Left lung (tissue), 4 donors: ENCODE measurements at regions not wholly inside any gene's neighbourhood (a gene's known extent, or its start where the extent isn't known, plus 50 kb on each side); places are given as distances from the start of the nearest gene placed in this dataset.

Experiments used
- ATAC-seq: fragments of 200-7000 bp; cut with Tn5 transposase; one replicate; pipeline ENCODE4 v1.9.1; 2020; ENCODE audit warnings: moderate library complexity
- DNase-seq, 4 donors: peaks; one replicate each; pipeline ENCODE4 v3.0.0-alpha.2; 2013 to 2020
- H3K27ac ChIP-seq, 2 donors: fragments of 200-600 bp; sonication (generic) in 1 of 2; one replicate each; pipeline versions ENCODE4 v1.5.0 to v1.8.0; 2020 to 2021
- H3K27me3 ChIP-seq, 2 donors: fragments of 200-600 bp; sonication (generic) in 1 of 2; one replicate each; pipeline versions ENCODE4 v1.5.0 to v1.8.0; 2020 to 2021
- H3K36me3 ChIP-seq, 2 donors: fragments of 200-600 bp; sonication (generic) in 1 of 2; one replicate each; pipeline versions ENCODE4 v1.5.0 to v1.8.0; 2020 to 2021
- H3K4me1 ChIP-seq, 2 donors: fragments of 200-600 bp; one replicate each; pipeline ENCODE4 v1.8.0; 2021
- H3K4me3 ChIP-seq, 2 donors: fragments of 200-600 bp; sonication (generic) in 1 of 2; one replicate each; pipeline versions ENCODE4 v1.5.0 to v1.8.0; 2020 to 2021; ENCODE audit warnings: mild to moderate bottlenecking in 1 of 2
- H3K9me3 ChIP-seq, 2 donors: fragments of 200-600 bp; sonication (generic) in 1 of 2; one replicate each; pipeline versions ENCODE4 v1.5.0 to v1.8.0; 2020 to 2021
- CTCF ChIP-seq, 2 donors: fragments of 200-600 bp; sonication (generic) in 1 of 2; IDR thresholded peaks; one replicate each; pipeline versions ENCODE4 v1.5.0 to v1.8.0; 2021; ENCODE audit warnings: antibody characterized with exemption in 2 of 2
- intact Hi-C, 2 donors: fragments of 100-400 bp; cut with DNase I; formaldehyde crosslinking; loops; one replicate each; pipeline versions ENCODE4 v1.11.2 to v1.14.2; 2022
- donor health status: DM: no; HTN: yes; CAD: no.
- donor health status: DM: no; HTN: no; CAD: no.

DNA sequence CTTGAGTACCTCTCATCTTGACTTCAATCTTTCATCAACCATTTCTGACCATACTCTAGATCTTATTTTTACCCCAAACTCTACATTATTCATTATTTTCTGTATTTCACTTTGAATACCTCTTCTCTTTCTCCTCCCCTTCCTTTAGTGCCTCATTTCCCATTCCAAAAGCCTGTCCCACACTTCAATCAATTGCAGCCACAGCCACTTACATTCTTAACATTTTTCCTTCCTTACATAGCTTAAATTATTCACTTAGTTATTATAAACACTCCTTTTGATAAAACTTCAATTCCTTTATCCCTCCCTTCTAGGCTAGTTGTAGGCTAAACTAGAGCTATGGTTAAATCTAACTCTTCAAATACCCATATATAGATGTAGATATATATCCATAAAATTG, 344.0 kb downstream of the PRR16 start:
- no peak for DNase-seq
- Histone ChIP-seq H3K4me3 (no peak overlapping the region), H3K36me3 (no peaks in the 10 kb centered on the region), H3K27me3 (no peaks in the 10 kb centered on the region), H3K4me1 (no peaks in the 10 kb centered on the region), H3K27ac (no peak overlapping the region), H3K9me3 (no peaks in the 10 kb centered on the region)
- no peak for TF ChIP-seq CTCF (IDR thresholded peaks at IDR 0.05)
- peak; percentile 62 for ATAC-seq
- intact Hi-C loops, result no loop called here

GRCh38 chr5:120808606-120809005, 344.5 kb downstream of the PRR16 start:
- TF ChIP-seq CTCF (IDR thresholded peaks at IDR 0.05), result no peak
- DNase-seq, result no peak
- Histone ChIP-seq H3K4me3 (no peak overlapping the region), H3K4me1 (no peaks in the 10 kb centered on the region), H3K27ac (no peak overlapping the region), H3K36me3 (no peaks in the 10 kb centered on the region), H3K9me3 (no peaks in the 10 kb centered on the region), H3K27me3 (no peaks in the 10 kb centered on the region)
- intact Hi-C loops, result no loop called here
- no peak for ATAC-seq

DNA sequence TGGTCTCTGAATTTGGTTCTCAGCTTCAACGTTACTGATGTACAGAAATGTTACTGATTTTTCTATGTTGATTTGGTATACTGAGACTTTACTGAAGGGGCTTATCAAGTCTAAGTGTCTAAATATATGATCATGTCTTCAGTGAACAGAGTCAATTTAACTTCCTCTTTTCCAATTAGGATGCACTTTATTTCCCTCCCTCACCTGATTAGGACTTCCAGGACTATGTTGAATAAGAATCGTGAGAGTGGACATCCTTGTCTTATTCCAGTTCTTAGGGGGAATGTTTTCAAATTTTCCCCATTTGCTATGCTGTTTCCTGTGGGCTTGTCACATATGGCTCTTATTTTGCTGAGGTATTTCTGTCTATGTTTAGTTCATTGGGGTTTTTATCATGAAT, 349.5 kb downstream of the PRR16 start:
- DNase-seq (no peak), ATAC-seq (no peak)
- no peak for TF ChIP-seq CTCF (IDR thresholded peaks at IDR 0.05)
- no peaks in the 10 kb centered on the region for H3K27me3 ChIP-seq
- no peaks in the 10 kb centered on the region for H3K4me1 ChIP-seq
- no peaks in the 10 kb centered on the region for H3K9me3 ChIP-seq
- no peak overlapping the region for H3K4me3 ChIP-seq
- H3K27ac ChIP-seq, result no peak overlapping the region
- intact Hi-C loops, result no loop called here
- H3K36me3 ChIP-seq, result no peaks in the 10 kb centered on the region

DNA sequence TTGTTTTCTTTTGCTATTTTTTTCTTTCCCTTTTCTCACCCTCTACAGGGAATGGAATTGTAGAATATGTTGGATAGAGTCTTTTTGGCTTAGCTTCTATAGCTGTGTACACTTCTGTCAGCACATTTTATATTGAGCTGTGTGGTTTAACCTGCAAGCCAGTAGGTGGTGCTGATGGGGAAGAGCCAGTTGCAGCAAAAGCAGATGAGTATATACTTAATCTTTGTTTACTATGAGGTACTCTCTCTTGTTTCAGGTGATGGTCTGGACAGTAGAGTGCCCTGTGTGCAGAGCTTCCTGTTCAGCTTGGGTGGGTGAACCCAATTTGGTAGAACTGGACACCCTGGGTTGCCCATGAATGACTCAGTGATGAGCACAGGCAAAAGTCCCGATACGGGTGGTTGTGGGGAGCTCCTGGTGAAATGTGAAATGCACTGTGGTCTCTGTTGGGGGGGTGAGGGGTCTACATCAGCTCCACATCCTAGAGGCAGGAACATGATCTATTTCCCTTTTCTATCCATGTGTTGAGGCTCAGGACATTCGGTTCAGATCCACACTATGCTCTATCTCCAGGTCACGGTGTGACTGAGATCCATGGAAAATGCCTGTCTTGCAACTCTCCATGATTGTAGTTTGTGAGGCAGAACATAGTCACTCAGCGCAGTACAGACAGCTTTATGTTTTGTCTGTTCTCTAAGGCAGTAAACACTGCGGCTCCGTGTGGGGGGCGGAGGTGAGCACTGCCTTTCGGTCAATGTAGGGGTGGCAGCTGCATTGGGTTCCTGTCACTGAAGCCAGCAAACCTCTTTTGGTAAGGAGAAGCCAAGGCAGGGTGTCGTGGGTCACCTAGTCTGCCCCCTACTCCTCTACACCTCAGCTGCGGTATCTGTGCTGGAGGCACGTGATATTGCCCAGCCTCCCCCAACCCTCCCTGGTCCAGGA, 353.2 kb downstream of the PRR16 start:
- no peaks in the 10 kb centered on the region for H3K27me3 ChIP-seq
- ATAC-seq, result peak; percentile 78
- H3K27ac ChIP-seq, result no peak overlapping the region
- H3K4me3 ChIP-seq, result no peak overlapping the region
- no peaks in the 10 kb centered on the region for H3K4me1 ChIP-seq
- intact Hi-C loops, result no loop called here
- peak in 1 of 4 donors; percentile 43 for DNase-seq
- H3K9me3 ChIP-seq, result no peaks in the 10 kb centered on the region
- H3K36me3 ChIP-seq, result no peaks in the 10 kb centered on the region
- TF ChIP-seq CTCF (IDR thresholded peaks at IDR 0.05), result peak; percentile 8 to 27

- ATAC-seq (no peak), DNase-seq (no peak)
- no peak for TF ChIP-seq CTCF (IDR thresholded peaks at IDR 0.05)
- Histone ChIP-seq H3K27ac (no peak overlapping the region), H3K27me3 (no peaks in the 10 kb centered on the region), H3K36me3 (no peaks in the 10 kb centered on the region), H3K9me3 (no peaks in the 10 kb centered on the region), H3K4me3 (no peak overlapping the region), H3K4me1 (no peaks in the 10 kb centered on the region)
- intact Hi-C loops, result no loop called here
Observed at GRCh38 chr5:120818128-120818527, 354.0 kb downstream of the PRR16 start.
